ENCODE measurements at regions not wholly inside any gene's neighbourhood (a gene's known extent, or its start where the extent isn't known, plus 50 kb on each side); places are given as distances from the start of the nearest gene placed in this dataset.
"Not testable (repeated sequence)": the region's sequence is repeated elsewhere in the genome, so short reads cannot be mapped to it uniquely, and the experiment has no call there.

DNA sequence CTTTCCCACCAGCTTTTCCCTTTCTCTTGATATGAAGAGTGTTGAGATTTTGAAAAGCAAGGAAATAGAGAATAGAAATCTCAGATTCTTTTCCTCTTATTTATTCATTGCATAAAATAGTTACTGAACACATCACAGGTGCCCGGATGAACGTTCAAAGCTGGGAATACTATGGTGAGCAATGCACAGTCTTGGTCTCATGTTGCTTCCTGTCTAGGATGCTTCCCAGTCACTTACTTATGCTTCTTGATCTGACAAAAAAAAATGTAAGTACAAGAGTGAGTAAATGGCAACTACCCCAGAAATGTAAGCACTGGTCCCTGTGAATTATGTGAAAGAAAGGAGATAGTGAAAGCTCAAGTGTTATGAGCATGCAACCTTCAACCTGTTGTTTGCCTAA is 153.5 kb upstream of the S1PR3 start:
- Histone ChIP-seq H3K4me1 (ENCODE audit: control insufficient read depth in 1 of 2, insufficient read depth in 2 of 2, low read depth in 1 of 2, low read length in 1 of 2) (peaks cover 2 to 24% of the 10 kb centered on the region in 2 experiments; a peak in 3 of 4 replicates), H3K9me2 (no peaks in the 10 kb centered on the region), H3K27ac (ENCODE audit: low read depth in 2 of 2, low read length in 1 of 2) (no peak overlapping the region), H3K27me3 (ENCODE audit: insufficient read depth) (no peaks in the 10 kb centered on the region), H3K9ac (no peak overlapping the region), H3K4me3 (ENCODE audit: low read depth in 2 of 2, low read length in 1 of 2) (no peak overlapping the region), H4K20me1 (ENCODE audit: insufficient read depth) (no peaks in the 10 kb centered on the region), H3F3A (replicated peaks; ENCODE audit: insufficient read depth) (peaks cover 5% of the 10 kb centered on the region), H3K36me3 (replicated peaks in 1 of 2; ENCODE audit: control insufficient read depth in 1 of 2, insufficient read depth in 2 of 2, low read length in 1 of 2) (no peaks in the 10 kb centered on the region), H2AFZ (ENCODE audit: low read depth) (no peak overlapping the region), H3K4me2 (no peak overlapping the region), H3K9me3 (no peaks in the 10 kb centered on the region), H3K79me2 (ENCODE audit: insufficient read depth) (no peaks in the 10 kb centered on the region)
- 59% methylated on average over 2 of the region's 2 CpGs for WGBS (ENCODE audit: low lambda C conversion rate)
- POLR2A ChIA-PET, result no interaction called here
- TF ChIP-seq MXI1 (IDR thresholded peaks at IDR 0.05; ENCODE audit: low read depth, low read length), result no peak
- TF ChIP-seq REST (IDR thresholded peaks at IDR 0.05; ENCODE audit: low read depth, low read length), result no peak
- TF ChIP-seq USF2 (IDR thresholded peaks at IDR 0.05; ENCODE audit: borderline replicate concordance, low read depth, low read length), result no peak
- no peak for TF ChIP-seq NRF1 (IDR thresholded peaks at IDR 0.05; ENCODE audit: low read depth, low read length)
- no peak for TF ChIP-seq EP300 (IDR thresholded peaks at IDR 0.05; ENCODE audit: borderline replicate concordance in 1 of 2, low read depth in 1 of 2, low read length in 1 of 2)
- no peak for TF ChIP-seq TEAD4 (IDR thresholded peaks at IDR 0.05; ENCODE audit: borderline replicate concordance, insufficient read depth)
- no peak for TF ChIP-seq CTCF (IDR thresholded peaks at IDR 0.05)
- no peak for TF ChIP-seq JUND (IDR thresholded peaks at IDR 0.05)
- no peak for TF ChIP-seq FOSL2 (IDR thresholded peaks at IDR 0.05; ENCODE audit: borderline replicate concordance, low read depth)
- no peak for TF ChIP-seq EZH2phosphoT487 (IDR thresholded peaks at IDR 0.05; ENCODE audit: borderline replicate concordance, low read depth)
- no peak for TF ChIP-seq GABPA (IDR thresholded peaks at IDR 0.05; ENCODE audit: low read depth)
- no peak for TF ChIP-seq RCOR1 (IDR thresholded peaks at IDR 0.05; ENCODE audit: low read length)
- no peak for TF ChIP-seq RXRA (IDR thresholded peaks at IDR 0.05; ENCODE audit: borderline replicate concordance, low read depth)
- no peak for TF ChIP-seq FOXJ3 (CRISPR knock-in tag; IDR thresholded peaks at IDR 0.05)
- TF ChIP-seq POLR2AphosphoS5 (IDR thresholded peaks at IDR 0.05; ENCODE audit: low read depth, low read length), result no peak
- TF ChIP-seq ELF1 (IDR thresholded peaks at IDR 0.05), result no peak
- TF ChIP-seq, protein P1, sequence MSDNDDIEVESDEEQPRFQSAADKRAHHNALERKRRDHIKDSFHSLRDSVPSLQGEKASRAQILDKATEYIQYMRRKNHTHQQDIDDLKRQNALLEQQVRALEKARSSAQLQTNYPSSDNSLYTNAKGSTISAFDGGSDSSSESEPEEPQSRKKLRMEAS (IDR thresholded peaks at IDR 0.05; ENCODE audit: low read depth), result no peak
- TF ChIP-seq TAF1 (IDR thresholded peaks at IDR 0.05; ENCODE audit: borderline replicate concordance, low read depth, low read length), result no peak
- DNase-seq, result no peak
- CTCF ChIA-PET, result no interaction called here

GRCh38 chr9:88849878-88850277 is 141.4 kb upstream of the S1PR3 start:
- H3K9ac ChIP-seq; H3K4me1 ChIP-seq (ENCODE audit: control insufficient read depth in 1 of 2, insufficient read depth in 2 of 2, low read depth in 1 of 2, low read length in 1 of 2); CTCF ChIA-PET; H2AFZ ChIP-seq (ENCODE audit: low read depth); H3K4me2 ChIP-seq; H3K9me3 ChIP-seq; POLR2A ChIA-PET; H3F3A ChIP-seq (replicated peaks; ENCODE audit: insufficient read depth); H3K36me3 ChIP-seq (replicated peaks in 1 of 2; ENCODE audit: control insufficient read depth in 1 of 2, insufficient read depth in 2 of 2, low read length in 1 of 2); H3K27me3 ChIP-seq (ENCODE audit: insufficient read depth); H3K27ac ChIP-seq (ENCODE audit: low read depth in 2 of 2, low read length in 1 of 2); H3K9me2 ChIP-seq; DNase-seq; H4K20me1 ChIP-seq (ENCODE audit: insufficient read depth); H3K4me3 ChIP-seq (ENCODE audit: low read depth in 2 of 2, low read length in 1 of 2); H3K79me2 ChIP-seq (ENCODE audit: insufficient read depth): not testable (repeated sequence)
- 87% methylated on average over 6 of the region's 6 CpGs for WGBS (ENCODE audit: low lambda C conversion rate)
